Prostate gland (tissue), 2 donors: ENCODE measurements at regions not wholly inside any gene's neighbourhood (a gene's known extent, or its start where the extent isn't known, plus 50 kb on each side); places are given as distances from the start of the nearest gene placed in this dataset.

Experiments used
- DNase-seq: peaks from one replicate; pipeline ENCODE4 v3.0.0-alpha.2; 2019; ENCODE audit warnings: low spot score
- H3K27ac ChIP-seq, 2 donors: fragments of 200-600 bp; sonication (generic); 2 replicates each; pipeline ENCODE4 v1.5.1; 2017 to 2019
- H3K27me3 ChIP-seq: fragments of 200-600 bp; sonication (generic); replicated peaks from 2 replicates; pipeline ENCODE4 v1.5.1; 2019; ENCODE audit not compliant: insufficient read depth
- H3K36me3 ChIP-seq, 2 donors: fragments of 200-600 bp; sonication (generic); 1 replicate in 1 of 2; 2 replicates in 1 of 2; pipeline versions ENCODE4 v1.5.1 to v1.8.1; 2017 to 2019
- H3K4me1 ChIP-seq: fragments of 200-600 bp; sonication (generic); replicated peaks from 2 replicates; pipeline ENCODE4 v1.5.1; 2019
- H3K4me3 ChIP-seq, 2 donors: fragments of 200-600 bp; sonication (generic); 2 replicates each; pipeline ENCODE4 v1.5.1; 2017 to 2019
- H3K9me3 ChIP-seq: fragments of 200-600 bp; sonication (generic); 2 replicates; pipeline ENCODE4 v1.5.1; 2017
- CTCF ChIP-seq, 4 experiments: fragments of 200-600 bp in 2 of 4; fragments of 450-650 bp in 2 of 4; sonication (generic) in 2 of 4; IDR thresholded peaks; 1 replicate in 3 of 4; 2 replicates in 1 of 4; pipeline ENCODE4 v1.5.1; 2016 to 2019; ENCODE audit warnings: antibody characterized with exemption in 4 of 4, mild to moderate bottlenecking in 2 of 4, moderate library complexity in 2 of 4
- POLR2A ChIP-seq: fragments of 450-650 bp; IDR thresholded peaks from one replicate; pipeline ENCODE4 v1.6.1; 2016; ENCODE audit warnings: antibody characterized with exemption, mild to moderate bottlenecking
- POLR2AphosphoS5 ChIP-seq: sonication (generic); formaldehyde crosslinking; IDR thresholded peaks from one replicate; pipeline ENCODE4 v1.6.1; 2017; ENCODE audit warnings: antibody characterized with exemption
- WGBS: methylation state at CpG from one replicate; pipeline ENCODE4 v1.1.5; 2018; 5-methylcytosine and 5-hydroxymethylcytosine counted together
- intact Hi-C: fragments of 100-400 bp; cut with DNase I; formaldehyde crosslinking; loops from one replicate; pipeline ENCODE4 v1.14.2; 2022

DNA sequence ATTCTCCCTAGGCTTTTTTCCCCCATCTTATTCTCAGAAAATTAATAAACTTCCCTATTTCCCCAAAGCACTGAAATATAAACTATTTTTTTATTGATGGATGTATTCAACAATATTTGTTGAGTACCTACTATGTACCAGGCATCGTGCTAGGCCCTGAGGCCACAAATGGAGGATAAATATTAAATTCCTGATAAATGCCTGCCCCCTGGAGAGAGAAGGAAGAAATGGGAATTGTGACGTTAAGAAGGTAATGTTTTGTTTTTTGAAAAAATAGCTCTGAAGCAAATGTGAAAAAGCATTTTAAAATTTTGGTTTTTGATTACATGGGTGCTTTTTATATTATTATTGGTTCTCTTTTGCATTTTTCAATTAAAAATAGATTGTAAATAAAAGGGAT, 60.5 kb upstream of the DPT start:
- no peak for TF ChIP-seq POLR2AphosphoS5
- peak in 1 of 4 experiments; percentile 4 for TF ChIP-seq CTCF (IDR thresholded peaks at IDR 0.05)
- no peak for TF ChIP-seq POLR2A
- 80% methylated on average over 2 of the region's 2 CpGs for WGBS
- H3K9me3 ChIP-seq: no peaks in the 10 kb centered on the region
- no peak for DNase-seq
- no peaks in the 10 kb centered on the region for H3K4me1 ChIP-seq
- H3K27ac ChIP-seq: no peak overlapping the region
- H3K4me3 ChIP-seq: no peak overlapping the region
- no peaks in the 10 kb centered on the region for H3K27me3 ChIP-seq
- no peaks in the 10 kb centered on the region for H3K36me3 ChIP-seq
- intact Hi-C loops: no loop called here

- H3K27ac ChIP-seq: no peak overlapping the region
- TF ChIP-seq POLR2A (no peak), CTCF (IDR thresholded peaks at IDR 0.05) (no peak), POLR2AphosphoS5 (no peak)
- H3K4me3 ChIP-seq: no peak overlapping the region
- no peaks in the 10 kb centered on the region for H3K36me3 ChIP-seq
- 83% methylated on average over 3 of the region's 3 CpGs for WGBS
- no peak for DNase-seq
- no peaks in the 10 kb centered on the region for H3K4me1 ChIP-seq
- no peaks in the 10 kb centered on the region for H3K9me3 ChIP-seq
- no peaks in the 10 kb centered on the region for H3K27me3 ChIP-seq
- intact Hi-C loops: no loop called here
Measured at GRCh38 chr1:168792142-168792541, 63.1 kb upstream of the DPT start.

GRCh38 chr1:168792592-168793125, 63.7 kb upstream of the DPT start:
- Histone ChIP-seq H3K4me1 (no peaks in the 10 kb centered on the region), H3K36me3 (no peaks in the 10 kb centered on the region), H3K9me3 (no peaks in the 10 kb centered on the region), H3K27ac (no peak overlapping the region), H3K4me3 (no peak overlapping the region), H3K27me3 (no peaks in the 10 kb centered on the region)
- TF ChIP-seq CTCF (IDR thresholded peaks at IDR 0.05) (no peak), POLR2A (no peak), POLR2AphosphoS5 (no peak)
- WGBS: 63% methylated on average over 2 of the region's 2 CpGs
- intact Hi-C loops: no loop called here
- no peak for DNase-seq

- TF ChIP-seq POLR2AphosphoS5: no peak
- TF ChIP-seq POLR2A: no peak
- no peak for TF ChIP-seq CTCF (IDR thresholded peaks at IDR 0.05)
- intact Hi-C loops: no loop called here
- H3K9me3 ChIP-seq: no peaks in the 10 kb centered on the region
- H3K27me3 ChIP-seq: no peaks in the 10 kb centered on the region
- H3K4me1 ChIP-seq: no peaks in the 10 kb centered on the region
- H3K36me3 ChIP-seq: no peaks in the 10 kb centered on the region
- no peak overlapping the region for H3K27ac ChIP-seq
- no peak for DNase-seq
- WGBS: 90% methylated on average over 6 of the region's 6 CpGs
- H3K4me3 ChIP-seq: no peak overlapping the region
Measured at GRCh38 chr1:168794057-168794456, 65.1 kb upstream of the DPT start.

DNA sequence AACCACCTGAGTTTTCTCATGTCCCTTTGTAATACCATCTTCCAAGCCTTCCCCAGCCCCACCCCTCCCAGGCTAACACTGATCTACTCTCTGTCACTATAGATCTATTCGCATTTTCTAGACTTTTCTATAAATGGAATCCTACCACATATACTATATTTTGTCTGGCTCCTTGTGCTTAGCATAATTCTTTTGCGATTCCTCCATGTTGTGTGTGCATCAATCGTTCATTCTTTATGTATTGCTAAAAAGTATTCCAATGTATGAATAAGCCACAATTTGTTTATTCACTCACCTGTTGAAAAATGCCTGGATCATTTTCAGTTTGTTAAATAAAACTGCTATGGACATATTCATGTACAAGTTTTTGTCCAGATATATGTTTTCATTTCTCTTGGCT, 66.7 kb upstream of the DPT start:
- intact Hi-C loops: no loop called here
- 93% methylated on average over 3 of the region's 3 CpGs for WGBS
- no peak overlapping the region for H3K27ac ChIP-seq
- H3K27me3 ChIP-seq: no peaks in the 10 kb centered on the region
- no peaks in the 10 kb centered on the region for H3K4me1 ChIP-seq
- TF ChIP-seq CTCF (IDR thresholded peaks at IDR 0.05) (no peak), POLR2A (no peak), POLR2AphosphoS5 (no peak)
- no peaks in the 10 kb centered on the region for H3K9me3 ChIP-seq
- DNase-seq: no peak
- H3K4me3 ChIP-seq: no peak overlapping the region
- no peaks in the 10 kb centered on the region for H3K36me3 ChIP-seq
